Activated CD4-positive, alpha-beta T cell treated with anti-CD3 and anti-CD28 coated beads, Interleukin-2, amount 50 U/mL, for 16 hours (primary cell): ENCODE measurements at regions not wholly inside any gene's neighbourhood (a gene's known extent, or its start where the extent isn't known, plus 50 kb on each side); places are given as distances from the start of the nearest gene placed in this dataset.

Experiments
- DNase-seq: peaks from one replicate; pipeline ENCODE4 v3.0.0-alpha.2; 2020

GRCh38 chr4:144304025-144304424 lies 163.5 kb upstream of the GYPA start:
- DNase-seq, result no peak

GRCh38 chr4:144310535-144310934 lies 170.0 kb upstream of the GYPA start:
- no peak for DNase-seq

DNA sequence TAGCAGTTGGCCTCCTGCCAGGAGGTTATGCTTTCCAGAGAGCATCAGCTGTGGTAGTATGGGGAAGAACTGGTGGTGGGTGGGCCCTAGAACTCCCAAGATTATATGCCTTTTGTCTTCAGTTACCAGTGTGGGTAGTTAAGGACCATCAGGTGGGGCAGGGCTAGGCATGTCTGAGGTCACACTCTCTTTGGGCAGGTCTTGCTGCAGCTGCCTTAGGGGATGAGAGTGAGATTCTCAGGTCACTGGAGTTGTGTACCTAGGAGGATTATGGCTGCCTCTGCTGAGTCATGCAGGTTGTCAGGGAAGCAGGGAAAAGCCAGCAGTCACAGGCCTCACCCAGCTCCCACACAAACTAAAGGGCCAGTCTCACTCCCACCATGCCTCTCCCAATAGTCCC lies 172.9 kb upstream of the GYPA start:
- no peak for DNase-seq

GRCh38 chr4:144316869-144317268 lies 176.4 kb upstream of the GYPA start:
- no peak for DNase-seq

DNA sequence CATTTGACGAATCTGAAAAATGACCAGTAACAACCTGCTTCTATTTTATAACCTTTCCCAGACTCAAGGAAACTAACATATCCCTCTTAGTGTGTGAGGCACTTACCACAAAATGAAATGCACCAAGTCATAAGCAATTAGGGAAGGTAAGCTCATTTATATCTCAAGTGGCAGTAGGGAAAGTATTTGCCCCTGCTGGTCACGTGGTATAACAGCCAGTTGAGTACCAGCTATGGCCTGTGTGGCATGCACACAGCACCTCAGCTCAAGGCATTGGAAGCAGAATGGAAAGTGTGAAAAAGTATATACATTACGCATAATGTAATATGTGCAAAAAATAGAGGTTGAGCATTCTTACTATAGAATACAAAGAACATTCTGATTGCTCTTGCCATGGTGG lies 178.3 kb upstream of the GYPA start:
- no peak for DNase-seq

- no peak for DNase-seq
Observed at GRCh38 chr4:144336633-144337032, 196.1 kb upstream of the GYPA start.

DNA sequence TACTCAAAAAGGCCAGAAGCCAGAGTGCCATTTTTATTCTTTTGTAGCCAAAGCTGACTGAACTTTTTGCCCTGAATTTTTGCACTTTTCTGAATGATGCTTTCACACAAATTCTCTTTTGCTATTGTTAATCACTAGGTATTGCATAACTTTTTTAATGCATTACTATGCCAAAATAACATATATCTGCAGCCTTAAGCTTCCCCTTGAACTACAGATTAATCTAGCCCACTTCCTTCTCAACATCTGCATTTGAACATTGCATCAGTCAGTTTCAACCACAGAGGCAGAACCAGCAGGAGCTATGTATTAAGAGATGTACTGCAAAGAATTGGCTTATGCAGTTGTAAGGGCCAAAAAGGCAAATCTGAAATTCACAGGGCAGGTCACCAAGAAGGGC lies 197.6 kb upstream of the GYPA start:
- DNase-seq, result no peak

DNA sequence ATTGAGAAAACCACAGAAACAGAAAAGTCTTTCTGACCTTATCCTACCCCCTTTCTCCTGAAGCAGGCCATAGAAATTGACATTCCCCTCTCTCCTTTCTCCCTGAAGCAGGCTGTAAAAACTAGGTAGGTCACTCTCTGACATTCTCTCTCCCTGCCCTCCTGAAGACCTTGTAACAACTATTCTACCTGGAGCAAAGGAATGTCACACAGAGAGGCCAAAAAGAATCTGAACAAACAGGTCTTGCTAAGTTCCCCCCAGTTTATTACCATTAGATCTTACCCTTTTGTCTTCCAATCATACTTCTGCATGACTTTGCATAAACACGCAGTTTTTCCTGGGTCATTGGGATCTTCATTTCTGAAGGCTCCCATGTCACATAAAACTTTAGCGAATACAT lies 198.3 kb upstream of the GYPA start:
- DNase-seq, result no peak

- no peak for DNase-seq
Observed at GRCh38 chr4:144340931-144341330, 200.4 kb upstream of the GYPA start.

DNA sequence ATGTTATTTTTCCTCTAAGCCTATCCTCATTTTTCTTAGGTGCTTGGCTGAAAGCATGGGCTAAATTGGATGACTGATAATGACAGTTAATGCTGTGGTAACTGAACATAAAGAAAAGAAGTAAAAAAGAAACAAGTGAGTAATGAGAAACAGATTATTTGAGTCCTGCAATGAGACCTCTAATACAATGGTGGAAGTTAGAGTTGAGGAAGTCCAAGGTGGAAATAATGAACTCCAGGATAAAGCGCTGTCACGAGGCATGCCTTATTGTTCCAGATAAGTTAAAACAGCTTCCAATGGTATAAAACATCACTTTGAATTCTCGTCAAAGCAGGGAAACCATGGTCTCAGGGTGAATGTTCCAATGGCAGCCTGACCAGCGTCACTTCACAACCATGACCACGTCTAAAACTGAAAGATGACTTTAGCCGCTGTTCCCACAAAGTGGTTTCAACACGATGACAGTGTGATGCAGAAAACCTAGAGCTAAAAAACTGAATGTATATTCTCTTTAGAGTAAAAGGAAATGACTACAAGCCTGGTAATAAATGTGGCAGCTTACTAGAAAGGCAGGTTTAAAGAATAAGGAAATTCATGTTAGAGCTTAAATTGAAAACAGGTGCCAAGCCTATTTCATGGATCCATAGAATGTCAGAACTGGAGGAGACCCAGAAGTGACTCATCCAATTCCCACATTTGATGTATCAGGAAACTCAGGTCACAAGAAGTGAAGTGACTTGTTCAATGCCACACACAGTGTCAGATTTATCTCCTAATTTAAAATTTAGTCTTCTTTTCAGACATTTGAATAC lies 202.6 kb upstream of the GYPA start:
- DNase-seq, result no peak

- DNase-seq, result no peak
Observed at GRCh38 chr4:144347121-144347520, 206.6 kb upstream of the GYPA start.

- DNase-seq, result no peak
Observed at GRCh38 chr4:144350706-144351105, 210.2 kb upstream of the GYPA start.

GRCh38 chr4:144351306-144351705 lies 210.8 kb upstream of the GYPA start:
- no peak for DNase-seq

DNA sequence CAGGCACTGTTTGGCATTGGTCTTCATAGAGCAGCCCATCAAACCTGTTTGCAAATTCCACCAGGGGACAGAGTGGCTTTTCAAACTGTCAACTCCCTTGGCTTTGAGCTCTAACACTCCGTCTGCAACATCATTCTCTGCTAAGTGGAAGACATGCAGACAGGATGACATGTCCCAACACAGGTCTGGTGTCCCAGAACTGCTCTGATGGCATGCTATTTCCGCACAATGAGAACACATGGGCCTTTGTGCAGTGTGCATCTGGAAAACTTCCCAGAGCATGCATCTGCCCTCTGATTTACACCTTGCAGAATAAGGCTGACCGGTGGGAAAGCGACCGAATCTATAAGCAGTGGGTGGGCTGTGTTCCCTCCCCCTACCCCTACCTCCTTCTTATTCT lies 212.8 kb upstream of the GYPA start:
- DNase-seq, result no peak

GRCh38 chr4:144355811-144356757 lies 215.6 kb upstream of the GYPA start:
- DNase-seq, result peak; percentile 52

- DNase-seq, result no peak
Observed at GRCh38 chr4:144356941-144357381, 216.4 kb upstream of the GYPA start.

DNA sequence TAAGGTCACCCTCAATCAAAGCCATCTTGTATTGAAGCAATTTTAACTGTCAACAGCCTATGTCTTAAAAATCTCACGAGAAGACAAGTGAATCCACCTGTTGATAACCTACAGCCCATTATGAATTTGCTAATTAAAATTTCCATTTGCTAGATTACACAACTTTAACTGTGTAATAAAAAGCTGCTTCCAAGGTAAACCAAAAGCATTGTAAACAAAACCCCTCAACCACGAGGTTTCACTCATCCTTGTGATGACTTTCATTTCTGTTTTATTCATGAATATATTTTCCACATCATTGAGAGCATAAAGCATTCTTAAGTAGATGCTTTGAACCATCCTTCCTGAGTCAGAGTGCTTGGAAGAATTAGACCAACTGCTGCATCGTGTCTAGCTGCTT lies 217.5 kb upstream of the GYPA start:
- DNase-seq, result no peak

DNA sequence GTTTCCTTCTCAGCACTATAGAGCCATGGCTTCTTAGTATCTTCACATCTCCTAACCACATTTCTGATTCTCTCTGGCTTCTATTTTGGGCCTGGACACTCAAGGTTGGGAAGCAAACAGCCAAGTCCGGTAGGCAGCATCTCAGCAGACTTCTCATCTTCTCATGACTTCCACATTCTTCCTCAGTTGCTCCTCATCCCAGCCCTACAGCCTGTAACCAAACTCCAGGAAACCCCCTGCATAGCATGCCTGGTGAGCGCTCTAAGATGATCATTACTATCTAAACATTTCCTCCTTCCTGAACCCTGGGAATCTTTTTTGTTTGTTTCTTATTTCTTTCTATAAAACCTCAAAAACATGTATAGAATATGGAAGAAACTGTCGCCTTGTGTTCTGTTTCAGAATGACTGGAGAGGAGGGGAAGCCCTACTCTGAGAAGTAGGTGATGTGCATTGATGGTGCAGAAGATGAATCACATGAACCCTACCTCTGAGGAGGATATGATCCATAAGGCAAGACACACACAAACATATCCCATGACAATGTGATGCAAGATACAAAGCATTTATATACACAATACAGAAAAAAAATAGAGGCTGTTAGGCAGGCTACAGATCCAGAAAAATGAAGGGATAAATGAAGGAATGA lies 219.8 kb upstream of the GYPA start:
- peak; percentile 6 for DNase-seq

DNA sequence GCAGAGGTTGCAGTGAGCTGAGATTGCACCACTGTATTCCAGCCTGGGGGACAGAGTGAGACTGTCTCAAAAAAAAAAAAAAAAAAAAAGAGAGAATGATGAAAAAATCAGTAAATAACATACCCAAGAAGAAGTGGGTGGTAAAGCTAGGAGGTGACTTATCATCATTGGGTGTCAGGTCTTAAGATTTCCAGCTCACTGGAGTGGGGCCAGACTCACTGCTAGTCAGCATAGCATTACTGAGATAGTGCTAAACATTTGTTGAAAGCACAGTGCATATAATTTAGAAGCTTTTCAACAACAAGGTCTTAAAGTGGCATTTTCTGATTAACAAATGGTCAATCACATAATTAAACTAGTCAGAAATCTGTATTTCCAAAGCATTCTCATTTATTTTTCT lies 221.8 kb upstream of the GYPA start:
- no peak for DNase-seq

DNA sequence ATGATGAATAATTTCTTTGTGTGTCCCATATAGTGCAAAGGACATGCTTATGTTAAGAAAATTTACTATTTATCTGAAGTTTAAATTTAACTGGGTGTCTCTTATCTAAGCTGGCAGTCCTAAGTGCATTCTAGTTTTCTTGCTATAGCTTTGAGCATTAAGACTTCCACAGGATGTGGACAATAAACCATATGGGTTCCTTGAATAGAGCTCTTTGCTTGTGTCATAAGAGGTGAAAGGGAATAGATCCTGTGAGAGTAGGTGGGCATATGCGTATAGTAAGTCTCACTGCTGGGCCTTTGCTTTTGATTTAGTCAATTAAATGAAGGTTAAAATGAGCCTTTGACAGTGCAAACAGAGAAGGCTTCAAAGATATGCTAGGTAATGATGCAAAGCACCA lies 223.4 kb upstream of the GYPA start:
- DNase-seq, result no peak

DNA sequence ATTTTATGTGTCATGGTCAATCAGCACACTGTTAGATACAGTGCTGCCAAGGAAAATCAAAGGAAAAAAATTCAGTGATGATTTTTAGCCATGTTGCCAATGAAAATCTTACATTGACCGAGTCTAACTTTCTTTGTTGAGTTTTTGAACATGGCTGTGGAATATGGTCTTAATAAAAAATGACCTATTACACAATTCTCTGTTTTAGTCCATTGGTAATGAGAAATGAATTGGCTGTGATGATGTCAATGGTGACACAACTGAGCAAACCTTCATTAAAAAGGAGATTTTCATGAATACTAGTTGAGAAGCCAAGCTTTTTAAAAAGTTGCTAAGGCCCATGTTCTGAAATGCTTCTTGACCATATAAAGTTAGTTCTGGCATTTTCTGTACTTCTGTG lies 225.9 kb upstream of the GYPA start:
- no peak for DNase-seq

DNA sequence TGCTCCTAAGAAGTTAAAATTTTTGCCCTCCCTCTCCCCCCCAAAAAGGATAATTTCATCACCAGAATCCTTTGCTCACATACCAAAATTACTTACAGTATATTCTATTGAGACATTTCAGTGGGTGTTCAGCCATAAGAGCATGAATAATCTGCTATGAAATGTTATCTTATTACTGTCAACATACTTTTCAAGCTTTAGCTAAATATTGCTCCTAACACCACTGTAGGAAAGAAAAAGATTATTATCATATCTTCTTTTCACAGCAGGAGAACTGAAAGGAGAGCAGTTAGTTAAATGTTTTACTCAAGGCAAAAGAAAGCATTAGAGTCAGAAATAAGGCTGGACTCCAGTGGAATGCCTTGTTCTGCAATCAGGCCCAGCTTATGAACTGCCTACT lies 231.0 kb upstream of the GYPA start:
- no peak for DNase-seq

GRCh38 chr4:144374065-144374464 lies 233.5 kb upstream of the GYPA start:
- DNase-seq, result no peak

DNA sequence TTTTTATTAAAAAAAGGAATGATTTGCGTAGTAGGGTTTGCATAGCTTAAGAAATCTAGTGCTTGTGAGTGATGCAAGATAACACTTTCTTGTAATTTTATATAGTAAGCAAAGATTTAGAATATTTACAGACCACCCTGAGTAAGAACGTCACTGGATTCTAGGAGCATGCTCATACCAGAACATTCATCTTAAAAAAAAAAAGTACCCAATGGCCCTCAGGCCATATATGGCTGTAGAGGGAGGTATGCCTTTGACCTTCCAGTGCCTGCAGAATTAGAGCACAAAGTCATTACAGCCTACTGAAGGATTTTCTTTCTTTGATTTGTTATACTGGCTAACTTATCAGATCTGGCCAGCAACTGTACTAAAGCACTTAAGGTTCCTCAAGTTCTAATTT lies 236.3 kb upstream of the GYPA start:
- no peak for DNase-seq
